ENCODE measurements at regions not wholly inside any gene's neighbourhood (a gene's known extent, or its start where the extent isn't known, plus 50 kb on each side); places are given as distances from the start of the nearest gene placed in this dataset.

GRCh38 chr11:122509899-122510298, 145.6 kb upstream of the UBASH3B start:
- Histone ChIP-seq H3K79me2 (ENCODE audit: control insufficient read depth, insufficient read depth, low read length) (no peaks in the 10 kb centered on the region), H3K4me3 (ENCODE audit: control insufficient read depth in 2 of 3, extremely low read depth in 1 of 3, insufficient read depth in 2 of 3, low read depth in 1 of 3, low read length in 3 of 3) (no peak overlapping the region), H3K4me2 (ENCODE audit: control insufficient read depth, extremely low read depth, insufficient read depth, low read depth, low read length) (no peak overlapping the region), H4K20me1 (ENCODE audit: control insufficient read depth, extremely low read depth, insufficient read depth, low read length) (no peaks in the 10 kb centered on the region), H3K9me3 (ENCODE audit: control insufficient read depth, low read depth, low read length) (no peaks in the 10 kb centered on the region), H3K9ac (ENCODE audit: control insufficient read depth, extremely low read depth, insufficient read depth, low read length) (no peak overlapping the region), H3K9me1 (ENCODE audit: control insufficient read depth, extremely low read depth, insufficient read depth, low read length) (no peaks in the 10 kb centered on the region), H3K27ac (ENCODE audit: control insufficient read depth, insufficient read depth, low read length) (no peak overlapping the region), H2AFZ (ENCODE audit: control insufficient read depth, low read length) (no peak overlapping the region), H3K36me3 (ENCODE audit: control insufficient read depth in 2 of 2, extremely low read depth in 1 of 2, insufficient read depth in 2 of 2, low read length in 2 of 2) (no peaks in the 10 kb centered on the region), H3K4me1 (ENCODE audit: control insufficient read depth, extremely low read depth, insufficient read depth, low read length) (no peaks in the 10 kb centered on the region), H3K27me3 (ENCODE audit: control insufficient read depth, extremely low read depth, insufficient read depth, low read length) (peaks cover 10% of the 10 kb centered on the region)
- TF ChIP-seq CTCF (optimal IDR thresholded peaks at IDR 0.05 in 1 of 3, IDR thresholded peaks at IDR 0.05 in 1 of 3, conservative IDR thresholded peaks at IDR 0.05 in 1 of 3; ENCODE audit: extremely low read depth in 1 of 3, insufficient read depth in 2 of 3, low read length in 3 of 3) (no peak), EZH2 (IDR thresholded peaks at IDR 0.05; ENCODE audit: low read length) (no peak)
- FAIRE-seq: no peak
- dilution Hi-C loops (cut with MboI; ENCODE audit: extremely low pct_ligation_motif_present, low sequenced_read_pairs): no loop called here
- no peak for DNase-seq (ENCODE audit: low read depth, low spot score)

- Histone ChIP-seq H3K27me3 (ENCODE audit: control insufficient read depth, extremely low read depth, insufficient read depth, low read length) (peaks cover 2% of the 10 kb centered on the region), H3K4me2 (ENCODE audit: control insufficient read depth, extremely low read depth, insufficient read depth, low read depth, low read length) (no peak overlapping the region), H2AFZ (ENCODE audit: control insufficient read depth, low read length) (no peak overlapping the region), H3K36me3 (ENCODE audit: control insufficient read depth in 2 of 2, extremely low read depth in 1 of 2, insufficient read depth in 2 of 2, low read length in 2 of 2) (no peaks in the 10 kb centered on the region), H3K4me1 (ENCODE audit: control insufficient read depth, extremely low read depth, insufficient read depth, low read length) (no peaks in the 10 kb centered on the region), H3K9me1 (ENCODE audit: control insufficient read depth, extremely low read depth, insufficient read depth, low read length) (no peaks in the 10 kb centered on the region), H3K79me2 (ENCODE audit: control insufficient read depth, insufficient read depth, low read length) (no peaks in the 10 kb centered on the region), H3K9ac (ENCODE audit: control insufficient read depth, extremely low read depth, insufficient read depth, low read length) (no peak overlapping the region), H4K20me1 (ENCODE audit: control insufficient read depth, extremely low read depth, insufficient read depth, low read length) (no peaks in the 10 kb centered on the region), H3K27ac (ENCODE audit: control insufficient read depth, insufficient read depth, low read length) (no peak overlapping the region), H3K4me3 (ENCODE audit: control insufficient read depth in 2 of 3, extremely low read depth in 1 of 3, insufficient read depth in 2 of 3, low read depth in 1 of 3, low read length in 3 of 3) (no peak overlapping the region), H3K9me3 (ENCODE audit: control insufficient read depth, low read depth, low read length) (no peaks in the 10 kb centered on the region)
- TF ChIP-seq EZH2 (IDR thresholded peaks at IDR 0.05; ENCODE audit: low read length): no peak
- TF ChIP-seq CTCF (optimal IDR thresholded peaks at IDR 0.05 in 1 of 3, IDR thresholded peaks at IDR 0.05 in 1 of 3, conservative IDR thresholded peaks at IDR 0.05 in 1 of 3; ENCODE audit: extremely low read depth in 1 of 3, insufficient read depth in 2 of 3, low read length in 3 of 3): no peak
- dilution Hi-C loops (cut with MboI; ENCODE audit: extremely low pct_ligation_motif_present, low sequenced_read_pairs): no loop called here
- no peak for FAIRE-seq
- no peak for DNase-seq (ENCODE audit: low read depth, low spot score)
Observed at GRCh38 chr11:122509091-122509490, 146.4 kb upstream of the UBASH3B start.
